NCI-H460 (cell line): ENCODE measurements at regions not wholly inside any gene's neighbourhood (a gene's known extent, or its start where the extent isn't known, plus 50 kb on each side); places are given as distances from the start of the nearest gene placed in this dataset.
A peak's percentile ranks its signal among the peaks of the same experiment; 100 is the strongest.

Source experiments
- DNase-seq: peaks from one replicate; pipeline ENCODE4 v3.0.0-alpha.2; 2016; ENCODE audit warnings: low read depth; ENCODE audit errors: extremely low read depth

- no peak for DNase-seq
These were observed 149.8 kb upstream of the WDR11 start for GRCh38 chr10:120701381-120701780.

- no peak for DNase-seq
These were observed 149.1 kb upstream of the WDR11 start for GRCh38 chr10:120702032-120702431.

GRCh38 chr10:120705309-120705708 is 145.9 kb upstream of the WDR11 start:
- no peak for DNase-seq

- no peak for DNase-seq
These were observed 141.1 kb upstream of the WDR11 start for GRCh38 chr10:120710076-120710475.

- DNase-seq: no peak
These were observed 139.3 kb upstream of the WDR11 start for GRCh38 chr10:120711860-120712259.

GRCh38 chr10:120713573-120714205 is 137.5 kb upstream of the WDR11 start:
- DNase-seq: no peak

- DNase-seq: no peak
These were observed 136.0 kb upstream of the WDR11 start for GRCh38 chr10:120715171-120715570.

- DNase-seq: no peak
These were observed 131.8 kb upstream of the WDR11 start for GRCh38 chr10:120719333-120719732.

GRCh38 chr10:120727001-120727400 is 124.2 kb upstream of the WDR11 start:
- no peak for DNase-seq

GRCh38 chr10:120729547-120729946 is 121.6 kb upstream of the WDR11 start:
- no peak for DNase-seq

- no peak for DNase-seq
These were observed 119.1 kb upstream of the WDR11 start for GRCh38 chr10:120732067-120732466.

- no peak for DNase-seq
These were observed 118.4 kb upstream of the WDR11 start for GRCh38 chr10:120732643-120733313.

- DNase-seq: no peak
These were observed 116.6 kb upstream of the WDR11 start for GRCh38 chr10:120734483-120735078.

GRCh38 chr10:120735315-120735714 is 115.8 kb upstream of the WDR11 start:
- no peak for DNase-seq

- peak; percentile 23 for DNase-seq
These were observed 115.3 kb upstream of the WDR11 start for GRCh38 chr10:120735773-120736371.

- no peak for DNase-seq
These were observed 114.8 kb upstream of the WDR11 start for GRCh38 chr10:120736377-120736776.

- no peak for DNase-seq
These were observed 112.5 kb upstream of the WDR11 start for GRCh38 chr10:120738658-120739057.

GRCh38 chr10:120741396-120741795 is 109.8 kb upstream of the WDR11 start:
- DNase-seq: no peak

GRCh38 chr10:120742373-120742772 is 108.8 kb upstream of the WDR11 start:
- DNase-seq: no peak

GRCh38 chr10:120744040-120744439 is 107.1 kb upstream of the WDR11 start:
- no peak for DNase-seq

- DNase-seq: no peak
These were observed 105.0 kb upstream of the WDR11 start for GRCh38 chr10:120746001-120746777.
